ENCODE measurements at regions not wholly inside any gene's neighbourhood (a gene's known extent, or its start where the extent isn't known, plus 50 kb on each side); places are given as distances from the start of the nearest gene placed in this dataset.

DNA sequence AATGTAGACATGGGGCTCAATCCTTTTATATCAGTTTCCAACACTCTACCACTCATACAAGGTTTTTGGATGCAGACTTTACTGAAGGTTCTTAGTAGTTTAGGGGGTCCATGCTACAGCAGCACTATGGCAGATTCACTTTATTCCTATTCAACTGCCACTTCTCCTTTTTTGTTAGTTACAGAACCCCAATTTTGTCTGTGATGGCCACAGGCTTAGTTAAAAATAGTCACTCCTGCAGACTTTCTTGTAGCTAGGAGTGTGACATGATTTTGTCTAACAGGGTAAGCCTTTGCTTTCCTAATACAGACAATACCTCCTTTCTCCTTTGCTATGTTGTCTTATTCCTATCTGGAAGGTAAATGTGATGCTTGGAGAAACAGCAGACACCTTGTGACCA is 90.0 kb upstream of the SLC24A3 start:
- no peak overlapping the region for H3K9ac ChIP-seq (ENCODE audit: insufficient read depth, low read length, poor library complexity, severe bottlenecking)
- H3K4me3 Mint-ChIP-seq: no peak overlapping the region
- H2AFZ ChIP-seq (ENCODE audit: insufficient read depth, low read depth, low read length, poor library complexity, severe bottlenecking): no peak overlapping the region
- no peaks in the 10 kb centered on the region for H3K36me3 ChIP-seq (replicated peaks in 1 of 2; ENCODE audit: control insufficient read depth in 1 of 2, insufficient read depth in 2 of 2, low read length in 2 of 2)
- peaks cover 0 to 3% (median 0%) of the 10 kb centered on the region in 7 donors for H3K9me3 Mint-ChIP-seq
- H3K79me2 ChIP-seq (ENCODE audit: insufficient read depth, low read length): no peaks in the 10 kb centered on the region
- DNase-seq: no peak
- no peak overlapping the region for H3K27ac ChIP-seq (ENCODE audit: low read depth in 1 of 2, low read length in 2 of 2)
- no peak overlapping the region for H3K4me3 ChIP-seq (replicated peaks in 1 of 3; ENCODE audit: low read depth in 2 of 3, low read length in 3 of 3)
- no peaks in the 10 kb centered on the region for H3K27me3 ChIP-seq (ENCODE audit: control insufficient read depth in 2 of 2, insufficient read depth in 2 of 2, low read length in 2 of 2)
- no peaks in the 10 kb centered on the region for H3K36me3 Mint-ChIP-seq
- no peak overlapping the region for H3K27ac Mint-ChIP-seq
- no peaks in the 10 kb centered on the region for H4K20me1 ChIP-seq (ENCODE audit: insufficient read depth, low read length)
- H3K9me3 ChIP-seq (replicated peaks in 1 of 2; ENCODE audit: control insufficient read depth in 1 of 2, insufficient read depth in 1 of 2, low read length in 2 of 2): no peaks in the 10 kb centered on the region
- H3K4me1 Mint-ChIP-seq: no peaks in the 10 kb centered on the region
- no peaks in the 10 kb centered on the region for H3K4me1 ChIP-seq (ENCODE audit: control insufficient read depth in 1 of 2, insufficient read depth in 2 of 2, low read length in 2 of 2)
- peaks cover 0 to 1% (median 0%) of the 10 kb centered on the region in 3 donors for H3K27me3 Mint-ChIP-seq (ENCODE audit: low read depth in 3 of 3)
- intact Hi-C loops (cut with micrococcal nuclease): no loop called here
- H3K4me2 ChIP-seq (replicated peaks; ENCODE audit: extremely low read depth, low read length, poor library complexity, severe bottlenecking): no peak overlapping the region
- TF ChIP-seq, protein P1, sequence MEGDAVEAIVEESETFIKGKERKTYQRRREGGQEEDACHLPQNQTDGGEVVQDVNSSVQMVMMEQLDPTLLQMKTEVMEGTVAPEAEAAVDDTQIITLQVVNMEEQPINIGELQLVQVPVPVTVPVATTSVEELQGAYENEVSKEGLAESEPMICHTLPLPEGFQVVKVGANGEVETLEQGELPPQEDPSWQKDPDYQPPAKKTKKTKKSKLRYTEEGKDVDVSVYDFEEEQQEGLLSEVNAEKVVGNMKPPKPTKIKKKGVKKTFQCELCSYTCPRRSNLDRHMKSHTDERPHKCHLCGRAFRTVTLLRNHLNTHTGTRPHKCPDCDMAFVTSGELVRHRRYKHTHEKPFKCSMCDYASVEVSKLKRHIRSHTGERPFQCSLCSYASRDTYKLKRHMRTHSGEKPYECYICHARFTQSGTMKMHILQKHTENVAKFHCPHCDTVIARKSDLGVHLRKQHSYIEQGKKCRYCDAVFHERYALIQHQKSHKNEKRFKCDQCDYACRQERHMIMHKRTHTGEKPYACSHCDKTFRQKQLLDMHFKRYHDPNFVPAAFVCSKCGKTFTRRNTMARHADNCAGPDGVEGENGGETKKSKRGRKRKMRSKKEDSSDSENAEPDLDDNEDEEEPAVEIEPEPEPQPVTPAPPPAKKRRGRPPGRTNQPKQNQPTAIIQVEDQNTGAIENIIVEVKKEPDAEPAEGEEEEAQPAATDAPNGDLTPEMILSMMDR (IDR thresholded peaks at IDR 0.05): no peak

DNA sequence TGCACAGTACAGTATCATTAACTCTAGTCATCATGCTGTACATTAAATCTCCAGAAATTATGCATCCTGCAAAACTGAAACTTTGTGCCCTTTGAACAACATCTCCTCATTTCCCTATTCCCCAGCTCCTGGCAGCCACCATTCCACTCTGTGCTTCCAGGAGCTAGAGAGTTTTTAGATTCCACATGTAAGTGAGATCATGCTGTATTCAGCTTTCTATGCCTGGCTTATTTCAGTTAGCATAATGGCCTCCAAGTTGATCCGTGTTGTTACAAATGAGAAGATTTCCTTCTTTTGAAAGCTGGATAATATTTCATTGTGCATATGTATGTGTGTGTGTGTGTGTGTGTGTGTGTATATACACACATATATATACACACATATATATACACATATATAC is 86.9 kb upstream of the SLC24A3 start:
- Histone ChIP-seq H3K27me3 (ENCODE audit: control insufficient read depth in 2 of 2, insufficient read depth in 2 of 2, low read length in 2 of 2) (no peaks in the 10 kb centered on the region), H3K36me3 (replicated peaks in 1 of 2; ENCODE audit: control insufficient read depth in 1 of 2, insufficient read depth in 2 of 2, low read length in 2 of 2) (no peaks in the 10 kb centered on the region), H3K9me3 (replicated peaks in 1 of 2; ENCODE audit: control insufficient read depth in 1 of 2, insufficient read depth in 1 of 2, low read length in 2 of 2) (no peaks in the 10 kb centered on the region), H3K27ac (ENCODE audit: low read depth in 1 of 2, low read length in 2 of 2) (no peak overlapping the region), H3K4me2 (replicated peaks; ENCODE audit: extremely low read depth, low read length, poor library complexity, severe bottlenecking) (no peak overlapping the region), H3K4me1 (ENCODE audit: control insufficient read depth in 1 of 2, insufficient read depth in 2 of 2, low read length in 2 of 2) (no peaks in the 10 kb centered on the region), H4K20me1 (ENCODE audit: insufficient read depth, low read length) (no peaks in the 10 kb centered on the region), H3K79me2 (ENCODE audit: insufficient read depth, low read length) (no peaks in the 10 kb centered on the region), H3K9ac (ENCODE audit: insufficient read depth, low read length, poor library complexity, severe bottlenecking) (no peak overlapping the region), H2AFZ (ENCODE audit: insufficient read depth, low read depth, low read length, poor library complexity, severe bottlenecking) (no peak overlapping the region), H3K4me3 (replicated peaks in 1 of 3; ENCODE audit: low read depth in 2 of 3, low read length in 3 of 3) (no peak overlapping the region)
- Mint-ChIP-seq H3K9me3 (peaks cover 0 to 3% (median 0%) of the 10 kb centered on the region in 7 donors), H3K4me3 (no peak overlapping the region), H3K27me3 (ENCODE audit: low read depth in 3 of 3) (no peaks in the 10 kb centered on the region), H3K27ac (no peak overlapping the region), H3K36me3 (no peaks in the 10 kb centered on the region), H3K4me1 (peaks cover 6% of the 10 kb centered on the region)
- WGBS (ENCODE audit: insufficient coverage): no CpG with 5 or more reads among the region's 1 CpG
- no peak for DNase-seq
- intact Hi-C loops (cut with micrococcal nuclease): no loop called here
- TF ChIP-seq, protein P1 (IDR thresholded peaks at IDR 0.05): no peak

Data from CD14-positive monocyte (primary cell).